ENCODE measurements at regions not wholly inside any gene's neighbourhood (a gene's known extent, or its start where the extent isn't known, plus 50 kb on each side); places are given as distances from the start of the nearest gene placed in this dataset.

DNA sequence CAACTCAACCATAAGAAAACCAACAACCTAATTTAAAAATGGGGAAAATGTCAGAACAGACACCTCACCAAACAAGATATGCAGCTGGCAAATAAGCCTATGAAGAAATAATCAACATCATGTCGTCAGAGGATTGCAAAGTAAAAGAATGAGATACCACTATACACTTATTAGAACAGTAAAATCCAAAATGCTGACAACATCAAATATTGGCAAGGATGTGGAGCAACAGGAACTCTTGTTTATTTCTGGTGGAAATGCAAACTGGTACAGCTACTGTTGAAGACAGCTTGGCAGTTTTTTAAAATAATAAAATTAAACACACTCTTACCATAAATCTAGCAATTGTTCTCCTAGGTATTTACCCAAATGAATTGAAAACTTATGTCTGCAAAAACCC, 140.7 kb upstream of the B3GAT1 start:
- no peak for DNase-seq (ENCODE audit: low read depth)

DNA sequence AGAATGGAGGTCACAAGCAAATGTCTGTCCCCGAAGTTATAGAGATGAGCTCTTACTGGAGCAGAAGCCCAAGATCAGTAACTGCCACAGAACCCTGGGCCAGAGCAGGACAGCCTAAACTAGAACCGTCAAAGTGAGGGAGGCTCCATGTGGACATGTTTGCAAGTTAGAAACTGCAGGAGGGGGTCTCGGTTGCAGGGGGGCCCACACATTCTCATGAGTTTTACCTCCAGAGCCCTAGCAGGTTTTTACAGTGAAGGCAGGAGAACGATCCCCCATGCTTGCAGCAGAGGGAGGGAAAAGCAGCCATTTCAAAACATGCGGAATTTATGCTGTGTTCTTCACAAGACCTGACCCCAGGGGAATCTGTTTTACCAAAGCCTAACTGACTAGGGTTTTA, 133.5 kb upstream of the B3GAT1 start:
- DNase-seq (ENCODE audit: low read depth): no peak

DNA sequence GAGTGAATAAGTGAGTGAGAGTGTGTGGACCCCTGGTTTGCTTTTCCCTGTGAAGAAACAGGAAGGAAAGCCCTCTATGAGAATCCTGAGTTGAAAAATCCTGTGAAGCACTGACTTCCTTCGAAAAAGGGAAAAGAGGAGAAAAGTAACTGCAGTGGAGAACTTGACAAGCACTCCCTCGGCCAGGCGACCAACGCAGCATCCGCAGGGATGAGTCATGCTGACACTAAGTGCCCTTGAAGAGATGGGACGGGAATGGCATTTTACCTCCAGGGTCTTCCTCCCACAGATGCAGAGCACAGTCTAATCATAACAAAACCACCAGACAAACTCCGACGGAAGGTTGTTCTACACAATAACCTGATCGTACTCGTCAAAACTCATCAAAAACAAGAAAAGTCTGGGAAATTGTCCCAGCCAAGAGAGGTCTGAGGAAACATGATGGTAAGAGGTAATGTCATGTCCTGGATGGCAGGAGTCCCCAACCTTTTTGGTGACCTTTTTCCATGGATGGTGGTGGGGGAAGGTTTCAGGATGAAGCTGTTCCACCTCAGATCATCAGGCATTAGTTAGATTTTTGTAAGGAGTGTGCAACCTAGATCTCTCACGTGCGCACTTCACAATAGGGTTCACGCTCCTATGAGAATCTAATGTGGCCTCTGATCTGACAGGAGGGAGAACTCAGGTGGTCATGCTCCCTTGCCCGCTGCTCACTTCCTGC, 132.2 kb upstream of the B3GAT1 start:
- DNase-seq (ENCODE audit: low read depth): no peak

DNA sequence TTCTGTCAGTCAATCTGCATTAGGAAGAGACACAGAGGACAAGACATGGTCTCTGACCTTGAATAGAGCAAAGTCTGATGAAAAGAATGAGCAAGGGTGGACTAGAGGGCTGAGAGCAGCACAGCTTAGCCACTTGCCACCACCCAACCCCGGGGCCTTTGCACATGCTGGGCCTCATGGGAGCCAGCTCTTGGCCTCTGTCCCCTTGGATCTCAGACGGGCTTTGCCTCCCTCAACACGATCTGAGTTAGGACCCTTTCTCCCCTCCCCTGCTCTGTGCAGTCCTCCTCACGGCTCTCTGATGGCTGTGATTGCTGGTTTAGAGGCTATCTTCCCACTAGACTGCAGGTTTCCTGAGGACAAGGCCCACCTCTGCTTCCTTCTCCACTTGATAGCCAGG, 131.6 kb upstream of the B3GAT1 start:
- DNase-seq (ENCODE audit: low read depth): no peak

DNA sequence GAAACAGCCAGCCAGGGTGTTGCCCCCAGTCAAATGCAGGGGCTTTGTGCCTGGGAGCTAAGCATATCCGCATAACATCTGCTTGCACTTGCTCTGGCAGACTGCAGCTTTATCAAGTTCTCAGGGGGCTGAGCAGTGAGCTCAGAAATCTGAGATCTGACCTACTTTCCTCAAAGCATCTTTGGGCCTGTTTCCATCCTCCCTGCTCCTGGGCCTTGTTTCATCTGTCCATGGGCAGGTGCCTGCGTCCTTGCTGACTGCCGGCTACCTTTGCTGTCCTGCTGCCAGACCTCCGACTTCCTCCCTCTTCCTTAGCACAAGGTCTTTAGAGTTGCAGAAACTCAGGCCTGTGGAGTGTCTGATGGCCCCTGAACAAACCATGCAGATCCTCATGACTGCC, 131.2 kb upstream of the B3GAT1 start:
- no peak for DNase-seq (ENCODE audit: low read depth)

DNA sequence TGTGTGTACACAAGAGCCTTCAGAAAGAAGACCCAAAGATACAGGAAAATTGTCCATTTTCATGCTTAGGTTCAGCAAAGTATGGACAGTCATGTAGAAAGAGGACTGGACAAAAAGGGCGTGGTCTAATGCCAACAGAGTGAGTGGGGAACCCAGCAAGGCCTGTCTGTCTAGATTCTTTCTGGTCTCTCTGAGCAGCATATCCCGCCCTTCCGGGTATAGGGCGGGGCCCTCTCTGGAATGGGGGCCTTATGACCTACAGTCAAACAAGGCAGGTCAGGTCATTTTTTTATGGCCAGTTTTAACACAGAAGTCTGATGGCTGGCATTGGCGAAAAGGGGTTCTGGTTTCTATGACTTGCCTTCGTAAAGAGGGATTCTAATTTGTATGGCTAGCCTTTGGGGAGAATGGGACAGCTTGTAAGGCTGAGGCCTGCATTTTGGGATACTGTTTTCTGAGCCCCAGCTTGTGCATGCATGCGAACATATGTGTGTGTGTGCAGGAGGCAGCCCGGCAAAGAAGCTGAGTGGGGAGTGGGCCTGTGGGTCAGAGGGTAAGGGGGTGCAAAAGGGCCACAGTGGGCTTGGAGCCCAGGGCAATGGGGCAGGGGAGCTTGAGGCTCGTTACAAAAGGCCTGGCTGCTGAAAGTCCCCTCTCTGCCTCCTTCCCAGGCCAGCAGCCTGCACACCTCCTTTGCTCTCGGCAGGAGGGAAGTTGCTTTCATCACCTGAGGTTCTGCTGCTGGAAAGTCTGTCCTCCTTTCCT, 130.5 kb upstream of the B3GAT1 start:
- no peak for DNase-seq (ENCODE audit: low read depth)

DNA sequence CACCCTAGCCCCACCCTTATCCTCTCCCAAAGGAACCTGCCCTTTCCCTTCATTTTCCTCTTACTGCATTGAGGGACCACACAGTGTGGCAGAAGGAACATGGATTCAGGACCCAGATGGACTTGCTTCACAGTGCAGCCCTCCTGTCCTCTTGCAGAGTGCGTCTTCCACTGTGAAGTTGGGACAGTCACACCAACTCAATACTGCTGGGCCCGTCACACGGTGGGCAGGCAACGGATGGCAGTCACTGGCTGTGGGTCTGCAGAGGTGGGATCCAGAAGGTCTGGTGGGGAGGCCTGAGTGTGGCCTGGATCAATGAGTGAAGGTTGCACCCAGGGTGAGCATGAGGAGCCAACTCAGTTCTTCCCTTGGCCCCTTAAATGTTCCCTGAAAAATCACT, 129.9 kb upstream of the B3GAT1 start:
- DNase-seq (ENCODE audit: low read depth): no peak

DNA sequence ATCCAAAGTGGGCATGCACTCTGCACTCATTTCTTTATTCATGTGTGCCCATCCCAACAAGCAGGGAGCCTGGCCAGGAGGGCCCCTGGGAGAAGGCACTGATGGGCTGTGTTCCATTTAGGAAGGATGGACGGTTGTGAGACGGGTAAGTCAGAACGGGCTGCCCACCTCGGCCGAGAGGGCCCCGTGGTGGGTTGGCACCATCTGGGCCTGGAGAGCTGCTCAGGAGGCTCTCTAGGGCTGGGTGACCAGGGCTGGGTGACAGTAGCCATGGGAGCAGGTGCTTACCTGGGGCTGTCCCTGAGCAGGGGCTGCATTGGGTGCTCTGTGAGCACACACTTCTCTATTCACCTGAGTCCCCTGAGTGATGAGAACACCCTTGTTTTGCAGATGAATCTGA, 129.3 kb upstream of the B3GAT1 start:
- DNase-seq (ENCODE audit: low read depth): no peak

DNA sequence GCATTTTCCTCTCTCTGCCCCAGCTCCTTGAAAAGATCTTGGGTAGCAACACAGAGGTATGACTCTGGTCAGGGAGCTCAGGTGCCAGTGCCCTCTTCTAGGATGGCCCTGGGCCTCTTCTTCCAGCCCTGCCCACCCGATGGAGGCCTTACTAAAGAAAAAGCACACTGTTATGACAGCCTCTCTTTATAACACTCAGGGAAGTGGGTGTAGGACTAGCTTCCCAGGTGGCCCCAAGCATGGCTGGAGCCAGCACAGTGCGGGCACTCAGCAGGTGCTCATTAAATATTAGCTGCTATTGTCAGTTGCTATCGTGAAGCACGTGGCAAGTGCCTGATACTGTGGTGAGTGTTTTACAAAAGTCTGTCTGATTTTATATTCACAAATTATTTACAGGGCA, 127.2 kb upstream of the B3GAT1 start:
- no peak for DNase-seq (ENCODE audit: low read depth)

DNA sequence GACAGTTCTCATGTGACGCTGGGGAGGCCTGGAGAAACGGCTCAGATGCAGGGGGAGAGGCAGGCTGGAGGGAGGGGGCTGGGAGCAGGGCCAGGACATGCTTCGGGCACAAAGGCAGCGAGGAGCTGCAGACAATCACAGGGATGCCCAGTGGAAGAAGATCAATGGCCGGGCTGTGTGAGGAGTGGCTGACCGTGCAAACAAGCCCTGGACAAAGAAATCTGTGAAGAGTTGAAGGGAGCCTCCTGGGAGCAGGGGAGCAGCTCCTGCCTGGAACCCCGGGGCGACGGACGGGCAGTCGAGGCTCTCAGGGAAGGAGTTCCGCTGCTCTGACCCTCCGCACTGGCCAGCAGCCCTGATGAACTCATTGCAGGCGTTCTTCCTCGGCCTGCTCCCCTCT, 126.7 kb upstream of the B3GAT1 start:
- DNase-seq (ENCODE audit: low read depth): no peak

DNA sequence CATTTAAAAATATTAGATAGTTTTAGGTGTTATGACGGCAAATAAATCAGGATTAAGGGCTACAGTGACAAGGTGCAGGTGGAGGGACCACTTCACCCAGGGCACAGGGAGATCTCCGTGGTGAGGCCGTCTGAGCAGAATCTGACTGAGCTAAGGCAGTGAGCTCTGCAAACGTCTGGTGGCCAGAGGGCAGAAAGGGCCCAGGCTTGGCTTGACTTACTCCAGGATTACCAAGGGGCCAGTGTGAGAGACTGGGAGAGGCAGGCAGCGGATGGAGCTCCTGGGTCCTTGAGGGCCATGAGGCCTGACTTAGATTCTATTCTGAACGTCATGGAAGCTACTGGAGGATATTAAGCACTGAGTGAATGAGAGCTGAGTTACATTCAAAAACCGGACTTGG, 125.9 kb upstream of the B3GAT1 start:
- no peak for DNase-seq (ENCODE audit: low read depth)

DNA sequence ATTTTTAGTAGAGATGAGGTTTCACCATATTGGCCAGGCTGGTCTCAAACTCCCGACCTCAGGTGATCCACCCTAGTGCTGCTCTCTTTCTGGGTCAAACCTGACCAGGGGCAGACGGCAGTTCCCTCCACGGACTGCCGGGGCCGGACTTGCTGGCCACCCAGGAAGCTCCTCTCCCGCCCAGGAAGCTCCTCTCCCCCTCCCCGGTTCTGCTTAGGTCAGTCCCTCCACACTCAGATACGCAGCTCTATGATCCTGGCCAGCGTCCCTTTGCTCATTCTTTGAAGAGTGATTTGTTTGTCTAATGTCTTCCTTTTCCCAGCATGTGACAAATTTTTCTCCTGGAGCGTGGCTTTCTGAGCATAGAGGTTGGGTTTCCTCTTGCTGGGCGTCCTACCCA, 125.3 kb upstream of the B3GAT1 start:
- DNase-seq (ENCODE audit: low read depth): no peak

DNA sequence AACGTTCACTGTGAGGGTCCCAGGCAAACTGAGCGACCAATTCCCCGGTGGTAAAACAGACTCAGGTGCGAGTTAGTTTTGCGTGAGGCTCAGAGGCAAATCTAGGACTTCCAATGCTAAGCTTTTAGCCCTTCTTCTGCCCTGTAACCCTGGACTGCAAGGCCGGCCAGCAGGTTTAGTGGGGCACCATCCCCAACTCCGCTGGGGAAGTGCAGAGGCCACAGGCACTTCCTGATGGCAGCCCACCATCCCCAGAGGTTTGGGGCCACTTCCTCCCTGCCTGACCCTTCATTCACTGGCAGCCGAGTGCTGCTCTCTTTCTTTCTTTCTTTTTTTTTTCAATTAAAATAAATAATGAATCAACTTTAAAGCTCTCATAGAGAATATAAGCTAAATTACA, 124.6 kb upstream of the B3GAT1 start:
- no peak for DNase-seq (ENCODE audit: low read depth)

DNA sequence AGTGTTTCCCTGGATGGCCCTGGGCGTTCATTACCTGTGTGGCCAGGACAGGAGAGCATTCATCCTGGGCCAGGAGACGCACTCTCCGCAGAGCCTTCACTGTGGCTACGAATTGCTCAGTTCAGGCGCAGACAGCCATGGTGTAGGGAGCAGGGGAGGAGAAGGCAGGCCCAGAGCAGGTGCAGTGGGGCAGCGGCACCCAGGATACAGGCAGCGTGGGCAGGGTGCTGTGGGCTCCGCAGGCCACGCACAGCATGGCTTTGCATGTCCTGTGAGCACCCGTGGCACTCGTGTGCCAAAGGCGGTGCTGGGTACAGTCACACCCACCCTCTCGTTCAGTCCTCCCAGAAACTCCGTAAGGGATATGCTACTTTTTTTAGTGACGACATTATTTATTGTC, 124.2 kb upstream of the B3GAT1 start:
- no peak for DNase-seq (ENCODE audit: low read depth)

DNA sequence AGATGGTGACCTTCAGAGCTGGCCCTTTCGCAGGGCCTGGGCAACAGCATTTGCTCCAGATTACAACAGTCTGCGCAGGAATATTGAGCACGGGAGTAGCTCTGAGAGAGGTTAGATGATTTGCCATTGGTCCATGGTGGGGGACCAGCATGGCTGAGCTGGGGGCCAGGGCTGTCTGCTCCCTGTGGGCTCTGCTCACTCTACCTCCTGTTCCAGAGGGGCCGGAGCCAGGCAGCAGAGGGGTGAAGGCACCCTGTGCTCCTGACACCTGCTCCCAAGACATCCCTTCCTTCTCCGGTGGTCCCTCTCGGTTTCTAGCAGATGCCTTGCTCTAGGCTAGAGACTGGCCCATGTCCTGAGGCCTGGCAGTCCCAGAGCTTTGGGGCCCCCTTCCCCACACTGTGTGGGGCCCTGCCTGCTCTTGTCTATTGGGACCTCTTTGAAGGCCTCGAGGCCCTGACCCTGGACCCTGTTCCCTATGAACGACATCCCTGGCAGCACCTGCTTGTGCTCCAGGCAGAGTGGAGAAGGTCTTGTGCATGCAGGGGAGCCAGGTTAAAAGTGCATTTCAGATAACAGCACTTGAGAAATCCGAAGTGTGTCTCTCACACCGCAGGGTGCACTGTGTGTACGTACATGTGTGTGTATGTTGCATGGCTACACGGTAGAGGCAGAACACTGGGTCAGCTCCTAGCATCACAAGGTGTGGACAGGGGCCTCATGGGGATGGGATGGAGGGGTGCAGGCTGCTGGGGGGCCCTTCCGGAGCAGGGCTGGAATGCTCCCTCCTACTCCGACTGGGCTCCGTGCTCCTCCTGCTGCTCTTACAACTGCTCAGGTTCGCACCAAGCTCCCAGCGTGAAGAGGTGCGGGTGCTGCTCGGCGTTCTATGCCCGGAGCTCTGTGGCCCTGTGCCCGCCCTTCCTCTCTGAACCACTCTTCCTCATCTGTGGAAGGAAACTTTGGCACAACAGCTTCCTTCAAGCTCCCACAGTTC, 123.3 kb upstream of the B3GAT1 start:
- no peak for DNase-seq (ENCODE audit: low read depth)

DNA sequence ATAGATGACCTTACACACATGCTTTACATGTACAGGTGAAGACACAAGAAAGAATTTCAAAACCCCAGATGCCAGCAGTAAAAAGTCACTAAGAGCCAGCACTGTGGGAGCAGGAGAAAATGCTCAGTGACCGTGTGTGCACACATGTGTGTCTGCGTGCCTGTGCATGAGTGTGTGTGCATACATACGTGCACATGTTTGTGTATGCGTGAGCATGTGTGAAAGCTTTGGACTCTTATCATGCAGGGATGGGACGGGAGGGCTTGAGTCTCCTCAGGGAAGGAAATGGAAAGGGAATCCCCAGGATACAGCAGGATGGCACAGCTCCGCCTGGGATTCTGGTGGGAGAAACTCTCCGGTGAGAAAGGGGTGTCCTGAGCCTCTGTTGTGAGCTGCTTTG, 121.5 kb upstream of the B3GAT1 start:
- no peak for DNase-seq (ENCODE audit: low read depth)

DNA sequence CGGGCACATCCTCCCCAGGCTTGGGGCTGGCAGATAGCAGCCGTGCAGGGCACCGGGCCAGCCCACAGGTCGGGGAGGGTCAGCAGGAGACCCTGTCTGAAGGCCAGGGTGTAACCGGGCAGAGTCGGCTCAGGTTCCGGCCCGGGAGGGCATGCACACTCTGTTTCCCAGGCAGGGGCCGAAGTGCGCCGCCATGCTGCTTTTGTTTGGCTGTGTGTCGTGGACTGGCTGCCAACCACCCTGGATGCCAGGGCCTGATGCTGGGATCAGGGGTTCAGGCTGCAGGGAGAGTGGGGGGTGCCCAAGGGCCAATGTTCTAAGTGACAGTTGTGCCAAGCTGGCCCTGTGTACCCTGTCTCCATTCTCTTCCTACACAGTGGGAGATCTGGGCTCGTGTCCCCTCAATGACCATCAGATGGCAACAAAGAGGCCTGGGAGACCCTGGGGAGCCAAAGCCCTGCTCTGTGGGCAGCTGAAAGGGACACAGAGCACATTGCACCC, 120.9 kb upstream of the B3GAT1 start:
- DNase-seq (ENCODE audit: low read depth): no peak

DNA sequence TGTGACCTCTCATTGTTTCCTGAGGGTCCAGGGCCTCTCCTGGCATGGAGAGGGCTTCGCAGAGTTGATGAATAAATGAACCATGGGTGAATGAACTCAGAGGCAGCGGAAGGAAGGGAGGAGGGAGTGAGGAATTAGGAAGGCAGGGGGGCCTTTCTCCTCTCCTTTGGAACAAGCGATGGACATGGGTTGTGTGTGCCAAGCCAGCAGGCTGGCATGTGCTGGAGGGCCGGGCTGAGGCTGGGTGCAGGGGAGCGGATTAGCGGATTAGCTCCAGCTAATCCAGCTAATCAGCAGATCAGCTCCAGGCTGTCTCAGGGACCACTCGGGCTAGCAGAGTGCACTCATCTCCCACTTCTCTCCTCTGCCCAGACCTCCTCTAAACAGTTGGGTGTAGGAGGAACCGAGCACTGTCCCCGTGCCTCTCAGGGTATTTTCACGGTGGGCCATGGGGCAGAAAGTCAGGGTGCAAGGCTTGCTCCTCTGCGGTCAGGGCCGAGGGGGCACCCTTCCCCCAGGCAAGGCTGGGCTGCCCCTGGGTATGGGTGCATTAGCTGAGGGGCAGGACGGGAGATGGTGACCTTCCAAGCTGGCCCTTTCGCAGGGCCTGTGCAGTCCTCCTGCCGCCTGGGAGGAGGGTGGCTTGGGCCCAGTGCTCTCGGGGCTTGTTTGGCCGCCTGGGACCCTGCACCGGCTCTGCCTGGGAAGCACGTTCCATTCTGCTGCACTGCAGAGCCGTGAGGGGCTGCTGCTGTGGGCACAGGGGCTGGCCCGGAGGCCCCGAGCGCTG, 120.3 kb upstream of the B3GAT1 start:
- DNase-seq (ENCODE audit: low read depth): no peak

DNA sequence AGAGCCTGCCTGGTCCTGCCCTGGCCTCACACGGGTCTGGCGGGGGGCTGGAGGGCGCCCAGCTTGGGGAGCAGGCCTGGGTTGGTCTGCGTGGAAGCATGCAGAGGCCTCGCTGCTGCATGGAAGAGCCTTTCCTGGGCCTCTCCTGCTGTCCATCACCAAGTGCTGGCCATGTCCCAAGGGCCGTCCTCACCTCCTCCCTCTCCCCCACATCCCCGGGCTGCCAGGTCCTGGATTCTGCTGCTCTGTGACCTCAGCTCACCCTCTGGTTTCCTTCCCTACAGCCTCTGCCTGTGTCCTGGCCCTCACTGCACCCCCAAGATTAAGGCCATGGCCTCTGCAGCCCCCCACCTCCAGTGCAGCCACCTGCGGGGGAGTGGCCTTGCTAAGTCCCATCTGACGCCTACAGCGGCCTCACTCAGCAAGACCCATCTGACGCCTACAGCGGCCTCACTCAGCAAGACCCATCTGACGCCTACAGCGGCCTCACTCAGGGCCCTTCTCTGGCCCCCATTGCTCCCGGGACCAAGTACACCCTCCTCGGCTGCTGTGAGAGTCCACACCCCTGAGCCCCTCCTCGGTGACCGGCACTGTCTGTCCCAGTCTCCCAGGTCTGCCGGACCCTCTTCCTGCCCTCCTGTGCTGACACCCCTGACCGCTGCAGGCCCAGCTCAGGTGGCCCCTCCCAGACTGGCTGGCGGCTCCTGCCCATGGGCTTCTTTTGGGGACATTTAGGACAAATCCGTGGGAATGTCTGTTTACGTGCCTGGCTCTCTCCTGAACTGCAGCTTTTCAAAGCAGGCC, 119.5 kb upstream of the B3GAT1 start:
- no peak for DNase-seq (ENCODE audit: low read depth)

DNA sequence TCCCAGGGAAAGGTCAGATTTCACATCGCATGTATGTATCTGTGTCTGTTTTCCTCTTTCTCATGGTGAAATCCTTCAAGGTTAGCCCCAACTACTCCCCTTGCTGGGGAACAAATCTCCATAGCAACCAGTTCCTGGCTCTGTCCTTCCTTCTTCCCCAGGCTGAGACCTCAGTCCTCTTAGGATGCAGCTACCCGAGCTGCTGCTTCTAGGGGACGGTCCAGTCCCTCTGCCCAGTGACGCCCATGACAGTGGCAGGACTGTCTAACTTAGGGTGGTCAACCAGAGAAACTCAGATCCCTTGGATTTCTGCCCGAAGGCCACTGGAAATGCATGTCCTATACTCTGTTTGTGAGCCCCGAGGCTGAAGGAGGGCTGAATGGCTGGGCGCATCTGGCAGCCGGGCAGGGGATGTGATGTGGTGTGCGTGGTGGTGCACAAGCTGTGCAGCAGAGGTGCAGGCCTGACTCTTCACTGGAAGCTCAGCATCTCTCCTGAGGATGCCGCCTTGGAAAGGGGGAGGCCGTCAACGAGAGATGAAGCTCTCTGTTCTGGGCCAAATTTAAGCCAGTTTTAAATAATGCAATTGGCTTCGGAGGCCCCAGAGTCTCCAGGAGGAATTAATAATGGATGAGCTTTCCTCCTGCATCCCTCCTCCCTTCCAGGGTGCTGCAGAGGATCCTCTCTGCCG, 118.7 kb upstream of the B3GAT1 start:
- no peak for DNase-seq (ENCODE audit: low read depth)

All from stimulated activated CD4-positive, alpha-beta T cell treated with anti-CD3 and anti-CD28 coated beads, Interleukin-2, amount 100 ng/mL, for 4 hours (primary cell).